ENCODE measurements at regions not wholly inside any gene's neighbourhood (a gene's known extent, or its start where the extent isn't known, plus 50 kb on each side); places are given as distances from the start of the nearest gene placed in this dataset.
"Not testable (repeated sequence)": the region's sequence is repeated elsewhere in the genome, so short reads cannot be mapped to it uniquely, and the experiment has no call there.

DNA sequence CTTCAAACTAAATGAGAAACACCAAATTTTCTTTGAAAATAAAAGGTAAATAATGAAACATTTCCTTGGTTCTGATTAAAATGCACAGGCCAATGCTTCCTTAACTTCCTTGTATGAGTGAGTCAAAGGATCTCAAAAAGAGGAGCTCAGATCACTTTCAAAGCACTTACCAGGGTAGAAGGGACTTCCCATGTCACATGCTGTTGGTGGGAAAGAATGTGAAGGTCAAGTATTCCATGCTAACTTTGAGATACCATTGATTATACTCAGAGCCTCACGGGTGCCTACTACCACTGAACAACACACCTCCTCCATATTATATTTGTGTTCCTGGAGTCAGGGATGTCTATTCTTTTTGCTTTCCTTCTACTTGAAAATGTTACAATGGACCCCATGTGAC, 233.5 kb upstream of the KIAA1217 start:
- H3K4me3 ChIP-seq, result no peak overlapping the region
- no peak for DNase-seq (ENCODE audit: low spot score)
- TF ChIP-seq, protein P1, sequence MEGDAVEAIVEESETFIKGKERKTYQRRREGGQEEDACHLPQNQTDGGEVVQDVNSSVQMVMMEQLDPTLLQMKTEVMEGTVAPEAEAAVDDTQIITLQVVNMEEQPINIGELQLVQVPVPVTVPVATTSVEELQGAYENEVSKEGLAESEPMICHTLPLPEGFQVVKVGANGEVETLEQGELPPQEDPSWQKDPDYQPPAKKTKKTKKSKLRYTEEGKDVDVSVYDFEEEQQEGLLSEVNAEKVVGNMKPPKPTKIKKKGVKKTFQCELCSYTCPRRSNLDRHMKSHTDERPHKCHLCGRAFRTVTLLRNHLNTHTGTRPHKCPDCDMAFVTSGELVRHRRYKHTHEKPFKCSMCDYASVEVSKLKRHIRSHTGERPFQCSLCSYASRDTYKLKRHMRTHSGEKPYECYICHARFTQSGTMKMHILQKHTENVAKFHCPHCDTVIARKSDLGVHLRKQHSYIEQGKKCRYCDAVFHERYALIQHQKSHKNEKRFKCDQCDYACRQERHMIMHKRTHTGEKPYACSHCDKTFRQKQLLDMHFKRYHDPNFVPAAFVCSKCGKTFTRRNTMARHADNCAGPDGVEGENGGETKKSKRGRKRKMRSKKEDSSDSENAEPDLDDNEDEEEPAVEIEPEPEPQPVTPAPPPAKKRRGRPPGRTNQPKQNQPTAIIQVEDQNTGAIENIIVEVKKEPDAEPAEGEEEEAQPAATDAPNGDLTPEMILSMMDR (IDR thresholded peaks at IDR 0.05), result no peak
- no peak overlapping the region for H3K27ac ChIP-seq

DNA sequence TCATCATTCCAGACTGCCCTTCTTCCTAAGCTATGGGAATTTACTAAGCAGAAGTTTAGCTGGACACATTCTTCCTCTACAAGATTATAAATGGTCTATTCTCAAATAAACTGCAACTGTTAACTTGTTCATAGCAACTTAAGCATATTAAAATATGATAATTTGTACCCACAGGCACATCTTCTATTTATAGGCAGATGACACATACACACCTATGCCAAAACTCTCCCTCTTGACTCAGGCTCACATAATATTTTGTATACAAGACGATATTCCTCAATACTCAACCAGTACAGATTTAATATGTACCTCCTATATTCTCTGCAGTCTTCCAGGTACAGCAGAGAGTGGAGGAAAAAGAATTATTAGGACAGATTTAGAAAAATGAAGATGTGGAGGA, 232.7 kb upstream of the KIAA1217 start:
- DNase-seq (ENCODE audit: low spot score), result no peak
- H3K27ac ChIP-seq, result no peak overlapping the region
- no peak overlapping the region for H3K4me3 ChIP-seq
- TF ChIP-seq, protein P1 (IDR thresholded peaks at IDR 0.05), result no peak

DNA sequence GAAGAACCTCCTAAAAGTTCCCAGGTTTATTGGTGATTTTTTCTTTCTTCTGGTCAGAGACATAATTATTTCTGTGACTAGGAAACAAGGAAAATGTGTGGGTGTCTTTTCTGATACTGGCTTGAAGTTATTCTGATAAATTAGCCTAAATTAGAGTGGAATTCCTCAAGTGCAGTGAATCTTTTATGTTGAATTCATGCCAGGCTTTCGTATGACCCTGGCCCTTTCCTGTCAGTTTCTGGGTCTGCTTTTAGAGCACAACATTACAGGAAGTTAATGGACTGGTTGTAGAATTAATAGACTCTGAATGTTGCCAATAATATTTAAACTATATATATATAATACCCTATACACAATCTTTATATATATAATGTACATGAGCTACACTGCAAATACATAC, 230.6 kb upstream of the KIAA1217 start:
- no peak overlapping the region for H3K27ac ChIP-seq
- H3K4me3 ChIP-seq, result no peak overlapping the region
- no peak for DNase-seq (ENCODE audit: low spot score)
- TF ChIP-seq, protein P1 (IDR thresholded peaks at IDR 0.05), result no peak

DNA sequence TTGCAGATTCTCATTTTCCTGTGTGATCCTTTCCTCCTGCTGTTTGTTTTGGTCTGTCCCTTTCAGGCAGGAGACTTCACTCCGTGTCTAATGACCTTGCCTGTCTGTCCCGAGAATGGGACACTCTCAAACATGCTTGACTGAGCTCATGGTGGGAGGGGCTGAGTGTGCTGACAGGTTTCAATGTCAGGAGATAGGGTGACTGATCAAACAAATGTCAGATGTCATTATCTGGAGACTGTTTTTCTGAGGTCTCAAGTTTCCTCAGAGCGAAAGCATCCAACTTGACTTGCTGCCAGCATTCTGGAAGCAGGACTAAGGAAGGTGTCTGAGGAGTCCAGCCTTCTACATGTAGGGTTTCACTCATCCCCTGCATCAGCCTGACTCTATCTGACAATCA, 228.8 kb upstream of the KIAA1217 start:
- Histone ChIP-seq H3K27ac (no peak overlapping the region), H3K4me3 (no peak overlapping the region)
- no peak for DNase-seq (ENCODE audit: low spot score)
- TF ChIP-seq, protein P1 (IDR thresholded peaks at IDR 0.05), result no peak

DNA sequence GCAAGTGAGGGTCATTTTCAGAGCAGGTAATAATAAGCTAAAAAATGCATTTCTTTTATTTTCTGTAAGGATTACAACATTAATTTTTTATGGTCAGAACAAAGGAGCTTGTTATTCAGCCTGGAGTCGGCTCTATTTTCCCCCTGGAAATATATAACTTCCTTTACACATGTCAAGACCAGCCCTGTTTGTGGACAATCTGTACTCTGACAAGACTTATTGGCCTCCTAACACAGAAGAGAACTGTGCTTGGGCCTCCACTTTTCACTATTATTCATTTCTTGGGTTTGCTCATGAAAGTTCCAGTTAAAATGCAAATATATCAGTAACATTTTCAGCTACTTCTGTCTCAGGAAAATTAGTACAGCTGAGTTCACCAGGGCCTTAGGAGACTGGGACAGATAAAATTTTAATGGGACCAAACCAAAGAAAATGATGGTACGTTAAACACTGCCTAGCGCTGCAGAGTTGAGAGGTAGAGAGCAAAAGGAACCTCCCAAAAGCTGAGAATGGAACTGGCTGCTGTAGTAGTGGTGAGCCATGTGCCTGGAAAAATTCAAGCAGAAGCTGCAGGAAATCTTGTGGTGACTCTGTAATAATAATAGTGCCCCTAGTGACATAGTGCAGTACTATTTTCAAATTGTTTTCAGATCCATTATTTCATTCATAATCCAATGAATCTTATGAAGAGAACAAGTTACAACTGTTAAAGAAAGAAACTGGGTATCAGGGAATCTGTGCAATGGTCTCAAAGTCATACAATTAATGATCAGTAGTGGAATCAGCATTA, 227.2 kb upstream of the KIAA1217 start:
- no peak for DNase-seq (ENCODE audit: low spot score)
- TF ChIP-seq, protein P1 (IDR thresholded peaks at IDR 0.05), result no peak
- Histone ChIP-seq H3K4me3 (no peak overlapping the region), H3K27ac (no peak overlapping the region)

DNA sequence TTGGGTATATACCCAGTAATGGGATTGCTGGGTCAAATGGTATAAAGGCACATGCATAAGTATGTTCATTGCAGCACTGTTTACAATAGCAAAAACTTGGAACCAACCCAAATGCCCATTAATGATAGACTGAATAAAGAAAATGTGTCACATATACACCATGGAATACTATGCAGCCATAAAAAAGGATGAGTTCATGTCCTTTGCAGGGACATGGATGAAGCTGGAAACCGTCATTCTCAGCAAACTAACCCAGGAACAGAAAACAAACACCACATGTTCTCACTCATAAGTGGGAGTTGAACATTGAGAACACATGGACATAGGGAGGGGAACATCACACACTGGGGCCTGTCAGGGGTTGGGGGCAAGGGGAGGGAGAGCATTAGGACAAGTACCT, 224.5 kb upstream of the KIAA1217 start:
- H3K4me3 ChIP-seq; H3K27ac ChIP-seq; DNase-seq (ENCODE audit: low spot score): not testable (repeated sequence)

DNA sequence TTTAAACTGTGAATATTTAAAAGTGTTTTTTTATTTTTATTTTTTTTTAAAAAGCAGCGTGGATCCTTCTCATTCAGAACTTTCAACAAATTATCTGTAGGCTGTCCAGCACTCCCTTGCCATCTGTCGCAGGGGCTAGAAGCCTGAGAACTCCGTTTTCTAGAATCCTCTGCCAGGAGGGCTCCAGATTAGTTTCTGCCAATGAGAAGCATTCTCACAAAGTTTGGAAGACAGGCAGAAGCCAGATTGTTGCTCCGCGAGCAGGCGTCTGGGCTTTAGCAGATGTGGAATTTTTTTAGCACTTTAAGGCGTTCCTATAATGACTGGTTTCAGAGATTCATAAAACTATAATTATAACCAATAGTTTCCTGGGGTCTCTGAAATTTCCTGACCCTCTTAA, 220.9 kb upstream of the KIAA1217 start:
- Histone ChIP-seq H3K4me3 (no peak overlapping the region), H3K27ac (no peak overlapping the region)
- no peak for DNase-seq (ENCODE audit: low spot score)
- TF ChIP-seq, protein P1 (IDR thresholded peaks at IDR 0.05), result no peak

Measured in coronary artery (tissue), 2 donors.